ENCODE measurements at regions not wholly inside any gene's neighbourhood (a gene's known extent, or its start where the extent isn't known, plus 50 kb on each side); places are given as distances from the start of the nearest gene placed in this dataset.
"Not testable (repeated sequence)": the region's sequence is repeated elsewhere in the genome, so short reads cannot be mapped to it uniquely, and the experiment has no call there.

DNA sequence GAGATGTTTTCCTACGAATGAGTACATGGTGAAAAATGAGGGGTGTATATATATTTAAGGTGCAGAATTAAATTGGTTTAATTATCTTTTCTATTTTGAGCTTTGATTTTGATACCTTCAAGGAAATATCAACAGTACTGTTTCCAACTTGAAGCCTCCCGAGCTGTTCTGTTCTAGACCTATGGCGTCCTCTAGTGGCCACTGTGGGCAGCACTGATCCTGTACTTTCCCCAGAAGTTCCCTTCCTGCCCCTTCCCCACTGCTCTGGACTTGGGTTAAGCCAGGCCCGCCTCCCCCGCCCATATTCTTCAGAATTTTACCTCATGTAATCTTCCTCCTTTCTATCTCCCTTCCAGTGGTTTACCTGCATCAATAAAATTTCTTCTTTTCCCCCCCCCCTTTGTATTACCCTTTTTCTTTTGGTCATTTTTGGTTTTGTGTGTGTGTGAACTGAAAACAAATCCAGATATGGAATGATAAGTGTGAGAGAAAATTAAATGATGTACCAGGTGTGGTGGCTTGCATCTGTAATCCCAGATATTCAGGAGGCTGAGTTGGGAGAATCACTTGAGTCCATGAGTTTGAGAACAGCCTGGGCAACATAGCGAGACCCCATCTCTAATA is 1643.5 kb downstream of the TP53TG3F start:
- H3K36me3 Mint-ChIP-seq, result no peaks in the 10 kb centered on the region

DNA sequence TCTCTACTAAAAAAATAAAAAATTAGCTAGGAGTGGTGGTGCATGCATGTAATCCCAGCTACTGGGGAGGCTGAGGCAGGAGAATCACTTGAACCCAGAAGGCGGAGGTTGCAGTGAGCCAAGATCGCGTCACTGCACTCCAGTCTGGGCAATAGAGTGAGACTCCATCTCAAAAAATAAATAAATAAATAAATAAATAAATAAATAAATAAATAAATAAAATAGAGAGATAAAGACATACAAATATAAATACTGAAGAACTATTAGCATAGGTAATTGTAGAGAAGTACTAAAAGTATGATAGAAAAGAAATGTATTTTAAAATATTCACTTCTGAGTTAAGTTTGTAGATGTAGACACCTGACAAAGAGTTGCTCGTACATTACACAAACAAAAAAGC is 1652.4 kb downstream of the TP53TG3F start:
- H3K27ac Mint-ChIP-seq; H3K36me3 Mint-ChIP-seq; DNase-seq; H3K4me3 Mint-ChIP-seq; H3K9me3 ChIP-seq (ENCODE audit: control insufficient read depth in 2 of 3, low read length in 3 of 3); ATAC-seq; POLR2A ChIA-PET; H3K36me3 ChIP-seq (ENCODE audit: control insufficient read depth in 2 of 3, insufficient read depth in 3 of 3, low read length in 3 of 3); H3K4me3 ChIP-seq (ENCODE audit: low read length); CTCF ChIA-PET; H3K4me1 ChIP-seq (ENCODE audit: control insufficient read depth in 2 of 2, insufficient read depth in 2 of 2, low read length in 2 of 2); H3K4me1 Mint-ChIP-seq; intact Hi-C loops (cut with micrococcal nuclease); H3K27me3 Mint-ChIP-seq; H3K27me3 ChIP-seq (ENCODE audit: control insufficient read depth in 2 of 2, insufficient read depth in 2 of 2, low read length in 2 of 2); H3K27ac ChIP-seq (ENCODE audit: low read depth, low read length): not testable (repeated sequence)
- H3K9me3 Mint-ChIP-seq, result peaks cover 6 to 36% (median 11%) of the 10 kb centered on the region in 11 donors

More for the DNA sequence above, 1643.5 kb downstream of the TP53TG3F start:
- no peaks in the 10 kb centered on the region for H3K27me3 ChIP-seq (ENCODE audit: control insufficient read depth in 2 of 2, insufficient read depth in 2 of 2, low read length in 2 of 2)
- H3K4me1 ChIP-seq (ENCODE audit: control insufficient read depth in 2 of 2, insufficient read depth in 2 of 2, low read length in 2 of 2), result no peaks in the 10 kb centered on the region
- peaks cover 5 to 53% (median 19%) of the 10 kb centered on the region in 11 donors for H3K9me3 Mint-ChIP-seq
- H3K4me3 ChIP-seq (ENCODE audit: low read length), result no peak overlapping the region
- ChIA-PET CTCF (no interaction called here), POLR2A (no interaction called here)
- H3K27me3 Mint-ChIP-seq, result no peaks in the 10 kb centered on the region
- ATAC-seq, result no peak
- no peaks in the 10 kb centered on the region for H3K4me1 Mint-ChIP-seq
- peaks cover 0 to 3% (median 0%) of the 10 kb centered on the region in 3 experiments for H3K9me3 ChIP-seq (ENCODE audit: control insufficient read depth in 2 of 3, low read length in 3 of 3)
- intact Hi-C loops (cut with micrococcal nuclease), result no loop called here
- H3K27ac Mint-ChIP-seq, result no peak overlapping the region
- no peak overlapping the region for H3K4me3 Mint-ChIP-seq
- H3K36me3 ChIP-seq (ENCODE audit: control insufficient read depth in 2 of 3, insufficient read depth in 3 of 3, low read length in 3 of 3), result no peaks in the 10 kb centered on the region
- no peak overlapping the region for H3K27ac ChIP-seq (ENCODE audit: low read depth, low read length)
- no peak for DNase-seq

DNA sequence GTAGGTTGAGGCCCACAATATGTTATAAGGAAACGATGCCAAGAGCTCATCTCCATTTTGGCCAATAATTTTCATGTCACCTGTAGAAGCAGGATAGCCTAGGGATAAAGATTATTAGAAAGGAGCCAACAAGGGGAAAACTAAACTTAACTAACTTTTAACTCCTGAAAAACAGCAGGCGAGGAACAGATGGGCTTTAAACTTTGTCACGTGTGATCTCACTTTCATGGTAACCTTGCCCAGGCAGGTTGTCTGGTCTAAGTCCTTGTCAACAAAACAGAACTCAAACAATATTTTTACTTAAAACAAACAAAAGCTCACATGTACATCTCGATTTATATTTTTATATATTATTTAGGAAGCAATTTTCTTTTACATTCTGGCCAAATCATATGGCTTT is 1672.0 kb downstream of the TP53TG3F start:
- Histone ChIP-seq H3K27ac (ENCODE audit: low read depth, low read length) (no peak overlapping the region), H3K4me1 (ENCODE audit: control insufficient read depth in 2 of 2, insufficient read depth in 2 of 2, low read length in 2 of 2) (no peaks in the 10 kb centered on the region), H3K9me3 (ENCODE audit: control insufficient read depth in 2 of 3, low read length in 3 of 3) (no peaks in the 10 kb centered on the region), H3K27me3 (ENCODE audit: control insufficient read depth in 2 of 2, insufficient read depth in 2 of 2, low read length in 2 of 2) (no peaks in the 10 kb centered on the region), H3K36me3 (ENCODE audit: control insufficient read depth in 2 of 3, insufficient read depth in 3 of 3, low read length in 3 of 3) (no peaks in the 10 kb centered on the region), H3K4me3 (ENCODE audit: low read length) (no peak overlapping the region)
- no peak overlapping the region for H3K4me3 Mint-ChIP-seq
- peaks cover 10 to 31% (median 16%) of the 10 kb centered on the region in 11 donors for H3K9me3 Mint-ChIP-seq
- no peaks in the 10 kb centered on the region for H3K27me3 Mint-ChIP-seq
- no peaks in the 10 kb centered on the region for H3K36me3 Mint-ChIP-seq
- H3K4me1 Mint-ChIP-seq, result no peaks in the 10 kb centered on the region
- POLR2A ChIA-PET, result no interaction called here
- CTCF ChIA-PET, result no interaction called here
- intact Hi-C loops (cut with micrococcal nuclease), result no loop called here
- no peak for ATAC-seq
- no peak for DNase-seq
- H3K27ac Mint-ChIP-seq, result no peak overlapping the region

DNA sequence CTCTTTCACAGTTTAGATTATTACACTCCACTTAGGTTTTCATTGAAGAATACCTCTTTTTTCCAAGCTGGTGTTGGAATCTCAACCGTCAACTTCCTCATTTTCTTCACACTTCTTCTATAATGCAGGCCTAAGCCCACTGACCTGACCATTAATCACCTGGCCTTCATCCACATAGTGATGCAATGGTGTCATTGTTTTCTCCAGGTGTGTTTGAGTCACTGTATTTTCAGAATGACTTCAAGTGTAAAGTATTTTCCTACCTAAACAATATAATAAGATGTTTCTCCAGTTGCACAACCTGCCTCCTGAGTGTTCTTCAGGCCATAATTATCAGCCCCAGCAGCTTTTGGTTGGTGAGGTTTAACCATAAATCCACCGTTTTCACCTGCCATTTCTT is 1675.1 kb downstream of the TP53TG3F start:
- no peak overlapping the region for H3K4me3 Mint-ChIP-seq
- DNase-seq, result no peak

DNA sequence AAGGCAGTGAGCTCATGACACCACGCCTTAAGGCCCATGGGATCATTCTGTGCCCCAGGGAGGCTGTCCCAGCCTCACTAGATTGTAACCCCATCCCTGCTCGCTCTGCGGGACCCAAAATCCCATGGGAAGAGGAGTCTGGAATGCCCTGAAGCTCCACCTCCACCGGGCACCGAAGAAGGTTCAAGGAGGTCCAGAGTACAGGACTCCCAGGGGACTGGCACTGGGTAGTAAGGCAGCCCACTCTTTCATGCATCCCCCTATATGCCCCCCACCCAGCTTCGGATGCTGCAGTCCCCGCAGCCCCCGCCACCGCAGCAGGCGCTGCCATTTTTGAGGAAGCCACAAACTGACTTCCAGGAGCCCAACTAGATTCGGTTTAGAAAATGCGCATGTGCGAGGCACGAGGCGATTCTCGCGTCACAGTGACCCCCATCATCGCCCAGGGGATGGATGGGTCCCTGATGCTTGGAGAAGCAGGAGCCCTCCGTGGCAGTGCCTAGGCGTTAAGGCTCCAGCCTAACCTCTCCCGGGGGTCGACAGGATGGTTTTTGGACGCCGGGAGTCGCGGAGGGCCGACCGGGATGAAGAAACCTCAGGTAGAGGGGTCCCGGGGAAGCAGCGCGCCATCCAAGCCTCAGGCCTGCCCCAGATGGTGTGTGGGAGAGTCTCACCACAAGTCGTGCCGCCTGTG is 1681.0 kb downstream of the TP53TG3F start:
- H3K4me3 Mint-ChIP-seq, result no peak overlapping the region
- no peak for ATAC-seq
- peaks cover 0 to 47% (median 0%) of the 10 kb centered on the region in 3 experiments for H3K9me3 ChIP-seq (ENCODE audit: control insufficient read depth in 2 of 3, low read length in 3 of 3)
- H3K4me1 Mint-ChIP-seq, result peaks cover 0 to 3% (median 0%) of the 10 kb centered on the region in 7 donors
- no peaks in the 10 kb centered on the region for H3K4me1 ChIP-seq (ENCODE audit: control insufficient read depth in 2 of 2, insufficient read depth in 2 of 2, low read length in 2 of 2)
- H3K27ac Mint-ChIP-seq, result no peak overlapping the region
- H3K27me3 Mint-ChIP-seq, result no peaks in the 10 kb centered on the region
- ChIA-PET CTCF (no interaction called here), POLR2A (no interaction called here)
- no peaks in the 10 kb centered on the region for H3K36me3 ChIP-seq (ENCODE audit: control insufficient read depth in 2 of 3, insufficient read depth in 3 of 3, low read length in 3 of 3)
- no peak overlapping the region for H3K4me3 ChIP-seq (ENCODE audit: low read length)
- H3K27ac ChIP-seq (ENCODE audit: low read depth, low read length), result no peak overlapping the region
- intact Hi-C loops (cut with micrococcal nuclease), result no loop called here
- H3K36me3 Mint-ChIP-seq, result peaks cover 0 to 9% (median 0%) of the 10 kb centered on the region in 5 donors
- H3K27me3 ChIP-seq (ENCODE audit: control insufficient read depth in 2 of 2, insufficient read depth in 2 of 2, low read length in 2 of 2), result no peaks in the 10 kb centered on the region
- H3K9me3 Mint-ChIP-seq, result peaks cover 10 to 54% (median 20%) of the 10 kb centered on the region in 11 donors
- no peak for DNase-seq

More for the DNA sequence above, 1675.1 kb downstream of the TP53TG3F start:
- H3K27ac ChIP-seq (ENCODE audit: low read depth, low read length), result no peak overlapping the region
- no peaks in the 10 kb centered on the region for H3K4me1 Mint-ChIP-seq
- H3K27me3 ChIP-seq (ENCODE audit: control insufficient read depth in 2 of 2, insufficient read depth in 2 of 2, low read length in 2 of 2), result no peaks in the 10 kb centered on the region
- ATAC-seq, result no peak
- H3K9me3 ChIP-seq (ENCODE audit: control insufficient read depth in 2 of 3, low read length in 3 of 3), result peaks cover 0 to 2% (median 0%) of the 10 kb centered on the region in 3 experiments
- H3K4me1 ChIP-seq (ENCODE audit: control insufficient read depth in 2 of 2, insufficient read depth in 2 of 2, low read length in 2 of 2), result no peaks in the 10 kb centered on the region
- no peak overlapping the region for H3K4me3 ChIP-seq (ENCODE audit: low read length)
- H3K36me3 ChIP-seq (ENCODE audit: control insufficient read depth in 2 of 3, insufficient read depth in 3 of 3, low read length in 3 of 3), result no peaks in the 10 kb centered on the region
- POLR2A ChIA-PET, result no interaction called here
- no peak overlapping the region for H3K27ac Mint-ChIP-seq
- H3K36me3 Mint-ChIP-seq, result no peaks in the 10 kb centered on the region
- CTCF ChIA-PET, result no interaction called here
- H3K27me3 Mint-ChIP-seq, result no peaks in the 10 kb centered on the region
- H3K9me3 Mint-ChIP-seq, result peaks cover 3 to 31% (median 12%) of the 10 kb centered on the region in 11 donors
- intact Hi-C loops (cut with micrococcal nuclease), result no loop called here

DNA sequence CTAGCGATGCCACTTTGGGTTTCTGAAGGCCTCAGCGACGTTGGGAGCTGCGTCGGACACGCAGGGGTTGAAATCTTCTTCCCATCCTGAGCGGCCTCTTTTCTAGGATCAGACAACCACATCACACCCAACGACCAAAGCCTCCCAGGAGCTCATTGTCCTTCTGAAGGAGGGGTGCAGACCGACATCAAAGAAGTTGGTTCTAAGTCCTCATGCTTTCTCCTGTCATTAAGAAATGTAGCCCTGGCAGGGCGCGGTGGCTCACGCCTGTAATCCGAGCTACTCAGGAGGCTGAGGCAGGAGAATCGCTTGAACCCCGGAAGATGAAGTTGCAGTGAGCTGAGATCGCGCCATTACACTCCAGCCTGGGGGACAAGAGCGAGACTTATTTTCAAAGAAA is 1681.9 kb downstream of the TP53TG3F start:
- intact Hi-C loops (cut with micrococcal nuclease), result no loop called here
- POLR2A ChIA-PET, result no interaction called here

More for the DNA sequence above, 1681.9 kb downstream of the TP53TG3F start:
- Mint-ChIP-seq H3K4me3 (no peak overlapping the region), H3K27me3 (no peaks in the 10 kb centered on the region), H3K4me1 (peaks cover 0 to 3% (median 0%) of the 10 kb centered on the region in 7 donors), H3K36me3 (peaks cover 0 to 9% (median 0%) of the 10 kb centered on the region in 5 donors), H3K27ac (no peak overlapping the region), H3K9me3 (peaks cover 10 to 57% (median 22%) of the 10 kb centered on the region in 11 donors)
- Histone ChIP-seq H3K27me3 (ENCODE audit: control insufficient read depth in 2 of 2, insufficient read depth in 2 of 2, low read length in 2 of 2) (no peaks in the 10 kb centered on the region), H3K27ac (ENCODE audit: low read depth, low read length) (no peak overlapping the region), H3K9me3 (ENCODE audit: control insufficient read depth in 2 of 3, low read length in 3 of 3) (peaks cover 0 to 53% (median 0%) of the 10 kb centered on the region in 3 experiments), H3K36me3 (ENCODE audit: control insufficient read depth in 2 of 3, insufficient read depth in 3 of 3, low read length in 3 of 3) (no peaks in the 10 kb centered on the region), H3K4me3 (ENCODE audit: low read length) (no peak overlapping the region), H3K4me1 (ENCODE audit: control insufficient read depth in 2 of 2, insufficient read depth in 2 of 2, low read length in 2 of 2) (no peaks in the 10 kb centered on the region)
- ATAC-seq (no peak), DNase-seq (no peak)
- CTCF ChIA-PET, result no interaction called here

All from naive thymus-derived CD4-positive, alpha-beta T cell (primary cell).